H1 (cell line): ENCODE measurements at regions not wholly inside any gene's neighbourhood (a gene's known extent, or its start where the extent isn't known, plus 50 kb on each side); places are given as distances from the start of the nearest gene placed in this dataset.

Source experiments
- CTCF ChIA-PET: fragments of 300-600 bp; sonication (Branson Sonifier 250); formaldehyde crosslinking; loops from one replicate; lab custom pipeline; 2021; ENCODE audit not compliant: partially characterized antibody; lab: Charles Lee
- POLR2A ChIA-PET: fragments of 300-600 bp; sonication (Branson Sonifier 250); formaldehyde crosslinking; loops from one replicate; lab custom pipeline; 2021; ENCODE audit warnings: inconsistent platforms; ENCODE audit not compliant: partially characterized antibody; lab: Charles Lee
- DNase-seq, 2 experiments: peaks; one replicate each; pipeline versions ENCODE4 v3.0.0 to v3.0.0-alpha.2; 2010 to 2022; ENCODE audit warnings: low spot score in 2 of 2, low read depth in 1 of 2, mixed read lengths in 1 of 2
- FAIRE-seq: peaks from 2 replicates; lab custom pipeline; 2011; peaks lifted over from hg19 to GRCh38; lab: Jason Lieb, UNC
- H2AFZ ChIP-seq: 2 replicates; pipeline ENCODE4 v1.8.1; 2012; ENCODE audit warnings: low read length, inconsistent platforms
- H2AK5ac ChIP-seq: 2 replicates; pipeline ENCODE4 v1.6.1; 2013; ENCODE audit warnings: low read depth, low read length
- H2BK120ac ChIP-seq: replicated peaks from 2 replicates; pipeline ENCODE3; 2013; ENCODE audit warnings: low read depth, low read length, inconsistent platforms
- H2BK12ac ChIP-seq: 2 replicates; pipeline ENCODE4 v1.6.1; 2013; ENCODE audit warnings: low read depth, low read length
- H2BK15ac ChIP-seq: 2 replicates; pipeline ENCODE4 v1.6.1; 2013; ENCODE audit warnings: low read length
- H2BK20ac ChIP-seq: 2 replicates; pipeline ENCODE4 v1.6.1; 2013; ENCODE audit warnings: low read length
- H2BK5ac ChIP-seq: 2 replicates; pipeline ENCODE4 v1.6.1; 2013; ENCODE audit warnings: low read depth, low read length
- H3K14ac ChIP-seq: 2 replicates; pipeline ENCODE4 v1.6.1; 2013; ENCODE audit warnings: inconsistent platforms; ENCODE audit not compliant: insufficient read length
- H3K18ac ChIP-seq: 2 replicates; pipeline ENCODE4 v1.6.1; 2013; ENCODE audit warnings: low read length; ENCODE audit errors: extremely low read depth
- H3K23ac ChIP-seq: 2 replicates; pipeline ENCODE4 v1.6.1; 2013; ENCODE audit warnings: inconsistent platforms; ENCODE audit not compliant: insufficient read length
- H3K23me2 ChIP-seq: 2 replicates; pipeline ENCODE4 v1.6.1; 2013; ENCODE audit warnings: low read depth, low read length
- H3K27ac ChIP-seq: 2 replicates; pipeline ENCODE4 v1.6.1; 2011; ENCODE audit warnings: low read depth, low read length, inconsistent platforms
- H3K27me3 ChIP-seq, 4 experiments: replicated peaks in 1 of 4; 1 replicate in 1 of 4; 2 replicates in 3 of 4; pipeline versions ENCODE4 v1.6.1 to v1.8.1; 2011 to 2013; ENCODE audit warnings: low read length in 3 of 4, mild to moderate bottlenecking in 3 of 4, inconsistent platforms in 2 of 4, mixed read lengths in 2 of 4, moderate library complexity in 1 of 4; ENCODE audit not compliant: control insufficient read depth in 3 of 4, insufficient read depth in 3 of 4; ENCODE audit errors: extremely low read depth in 1 of 4
- H3K36me3 ChIP-seq, 4 experiments: 2 replicates each; pipeline versions ENCODE4 v1.6.1 to v1.8.1; 2011 to 2013; ENCODE audit warnings: mild to moderate bottlenecking in 4 of 4, low read length in 3 of 4, moderate library complexity in 2 of 4, control low read depth in 1 of 4, inconsistent platforms in 1 of 4; ENCODE audit not compliant: insufficient read depth in 4 of 4, control insufficient read depth in 2 of 4
- H3K4ac ChIP-seq: replicated peaks from 2 replicates; pipeline ENCODE3; 2013; ENCODE audit warnings: low read length, low read depth, mixed read lengths, inconsistent platforms; ENCODE audit not compliant: insufficient read length
- H3K4me1 ChIP-seq, 4 experiments: replicated peaks in 1 of 4; 1 replicate in 1 of 4; 2 replicates in 3 of 4; pipeline versions ENCODE4 v1.6.1 to v1.8.1; 2011 to 2013; ENCODE audit warnings: low read length in 3 of 4, inconsistent platforms in 2 of 4, mixed read lengths in 1 of 4; ENCODE audit not compliant: insufficient read depth in 4 of 4, control insufficient read depth in 3 of 4
- H3K4me2 ChIP-seq, 2 experiments: 2 replicates each; pipeline versions ENCODE4 v1.6.1 to v1.8.1; 2011 to 2013; ENCODE audit warnings: low read depth in 2 of 2, low read length in 2 of 2, control low read depth in 1 of 2, inconsistent platforms in 1 of 2, mild to moderate bottlenecking in 1 of 2; ENCODE audit not compliant: insufficient read depth in 1 of 2
- H3K4me3 ChIP-seq, 4 experiments: fragments of 200-600, 300-600 bp in 1 of 4; sonication (generic), shearing (Covaris generic), sonication (Bioruptor Twin) in 1 of 4; 2 replicates each; pipeline versions ENCODE4 v1.5.1 to v1.8.1; 2011 to 2016; ENCODE audit warnings: low read length in 4 of 4, low read depth in 3 of 4, control low read depth in 2 of 4, inconsistent platforms in 2 of 4, mild to moderate bottlenecking in 2 of 4, mixed read lengths in 1 of 4, moderate library complexity in 1 of 4; ENCODE audit not compliant: insufficient read depth in 2 of 4; ENCODE audit errors: extremely low read depth in 1 of 4
- H3K56ac ChIP-seq: replicated peaks from 2 replicates; pipeline ENCODE3; 2013; ENCODE audit warnings: low read depth, mild to moderate bottlenecking, mixed read lengths, low read length, inconsistent platforms; ENCODE audit not compliant: insufficient read length
- H3K79me1 ChIP-seq: 2 replicates; pipeline ENCODE4 v1.6.1; 2013; ENCODE audit warnings: low read depth, low read length, control low read depth
- H3K79me2 ChIP-seq, 2 experiments: 2 replicates each; pipeline versions ENCODE4 v1.6.1 to v1.8.1; 2012 to 2013; ENCODE audit warnings: low read length in 2 of 2, mild to moderate bottlenecking in 2 of 2, inconsistent platforms in 1 of 2; ENCODE audit not compliant: insufficient read depth in 2 of 2, control insufficient read depth in 1 of 2
- H3K9ac ChIP-seq, 4 experiments: replicated peaks in 1 of 4; 1 replicate in 1 of 4; 2 replicates in 3 of 4; pipeline versions ENCODE4 v1.6.1 to v1.8.1; 2011 to 2013; ENCODE audit warnings: low read depth in 3 of 4, low read length in 3 of 4, control low read depth in 2 of 4, mild to moderate bottlenecking in 2 of 4, moderate library complexity in 2 of 4, inconsistent platforms in 1 of 4; ENCODE audit errors: extremely low read depth in 1 of 4
- H3K9me3 ChIP-seq, 2 experiments: 2 replicates each; pipeline versions ENCODE4 v1.6.1 to v1.8.1; 2012 to 2013; ENCODE audit warnings: mild to moderate bottlenecking in 2 of 2, moderate library complexity in 2 of 2, control low read depth in 1 of 2, inconsistent platforms in 1 of 2, low read depth in 1 of 2, low read length in 1 of 2, mixed read lengths in 1 of 2; ENCODE audit not compliant: insufficient read depth in 2 of 2
- H4K20me1 ChIP-seq, 2 experiments: replicated peaks in 1 of 2; 2 replicates each; pipeline versions ENCODE3 to v1.8.1; 2011 to 2013; ENCODE audit warnings: inconsistent platforms in 2 of 2, low read length in 2 of 2, mild to moderate bottlenecking in 1 of 2; ENCODE audit not compliant: insufficient read depth in 2 of 2, control insufficient read depth in 1 of 2
- H4K5ac ChIP-seq: 2 replicates; pipeline ENCODE4 v1.6.1; 2013; ENCODE audit warnings: low read length, low read depth, mixed read lengths, inconsistent platforms; ENCODE audit not compliant: insufficient read length
- H4K8ac ChIP-seq: 2 replicates; pipeline ENCODE4 v1.8.0; 2013; ENCODE audit warnings: mild to moderate bottlenecking, moderate library complexity, low read length, inconsistent platforms; ENCODE audit not compliant: insufficient read depth; ENCODE audit errors: extremely low read depth
- H4K91ac ChIP-seq: replicated peaks from 2 replicates; pipeline ENCODE3; 2013; ENCODE audit warnings: low read length, mixed read lengths, inconsistent platforms; ENCODE audit not compliant: insufficient read length
- BCL11A ChIP-seq, 2 experiments: IDR thresholded peaks; one replicate each; pipeline ENCODE4 v1.6.1; 2011; ENCODE audit warnings: low read depth in 2 of 2, low read length in 2 of 2, mild to moderate bottlenecking in 2 of 2
- GABPA ChIP-seq: IDR thresholded peaks from 2 replicates; pipeline ENCODE4 v1.6.1; 2011; ENCODE audit warnings: mild to moderate bottlenecking, low read length, moderate library complexity, borderline replicate concordance; ENCODE audit not compliant: insufficient read depth
- SAP30 ChIP-seq: fragments of 300-600 bp; sonication (generic); IDR thresholded peaks from 2 replicates; pipeline ENCODE4 v1.7.1; 2012; ENCODE audit warnings: low read length, moderate library complexity, mild to moderate bottlenecking, inconsistent platforms; ENCODE audit not compliant: insufficient read depth, insufficient replicate concordance
- WGBS, 2 experiments: shearing (Covaris generic) in 1 of 2; methylation state at CpG; one replicate each; pipeline versions ENCODE4 v1.1.6 to v1.1.7; 2013 to 2015; ENCODE audit warnings: low lambda C conversion rate in 2 of 2, mixed read lengths in 2 of 2, inconsistent platforms in 1 of 2, low coverage in 1 of 2, missing lambda C conversion rate in 1 of 2; ENCODE audit not compliant: insufficient replicate concordance in 2 of 2, insufficient coverage in 1 of 2, insufficient read length in 1 of 2; ENCODE audit errors: extremely low coverage in 1 of 2, missing lambda C conversion rate in 1 of 2; 5-methylcytosine and 5-hydroxymethylcytosine counted together

DNA sequence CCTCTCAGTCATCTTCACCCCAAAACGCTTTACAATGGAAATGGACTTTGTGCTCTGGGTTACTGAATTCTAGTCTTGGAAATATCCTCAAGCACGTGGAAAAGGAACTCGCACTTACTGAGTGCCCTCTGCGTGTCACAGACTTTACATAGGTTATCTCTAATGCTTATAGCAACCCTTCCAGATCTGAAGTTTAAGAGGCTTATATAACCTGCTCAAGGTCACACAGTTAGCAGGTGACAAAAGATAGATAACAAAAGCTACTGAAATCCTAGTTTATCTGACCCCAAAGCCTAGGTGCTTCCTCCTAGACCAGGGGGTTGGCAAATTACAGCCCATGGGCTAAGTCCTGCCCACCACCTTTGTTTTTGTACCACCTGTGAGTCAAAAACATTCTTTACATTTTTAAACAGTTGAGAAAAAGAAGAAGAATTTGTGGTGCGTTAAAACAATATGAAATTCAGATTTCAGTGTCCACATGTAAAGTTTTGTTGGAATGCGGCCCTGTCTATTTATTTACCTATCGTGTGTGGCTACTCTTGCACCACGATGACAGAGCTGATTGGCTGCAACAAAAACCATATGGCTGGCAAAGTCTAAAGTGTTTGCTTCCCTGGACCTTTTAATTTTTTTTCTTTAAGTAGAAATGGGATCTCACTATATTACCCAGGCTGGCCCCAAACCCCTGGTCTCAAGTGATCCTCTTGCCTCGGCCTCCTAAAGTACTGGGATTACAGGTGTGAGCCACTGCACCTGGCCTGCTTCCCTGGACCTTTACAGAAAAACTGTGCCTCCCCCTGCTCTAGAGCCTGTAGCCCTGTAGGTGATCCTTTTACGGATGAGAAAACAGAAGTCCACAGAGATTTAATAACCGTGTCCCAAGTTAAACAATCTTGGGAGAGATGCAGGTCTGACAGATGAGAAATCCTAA, 110.2 kb upstream of the RREB1 start:
- FAIRE-seq (no peak), DNase-seq (no peak)
- 0 out of 2 replicates have a peak overlapping the region, but pooled peaks have one; percentile 34 for H2BK20ac ChIP-seq
- H2BK5ac ChIP-seq = no peak overlapping the region; the same call in 1 of the 2 replicates
- no peak overlapping the region for H3K56ac ChIP-seq
- WGBS, 2 experiments = 80% methylated on average over 11 of the region's 11 CpGs; no CpG with 5 or more reads in 1 of the 2 experiments
- H3K27ac ChIP-seq = no peak overlapping the region
- H3K9ac ChIP-seq = no peak overlapping the region
- no peak overlapping the region for H3K4me2 ChIP-seq
- no peaks in the 10 kb centered on the region for H3K36me3 ChIP-seq
- no peak overlapping the region for H3K4me3 ChIP-seq
- peaks cover 0 to 5% (median 0%) of the 10 kb centered on the region in 4 experiments; a peak in 2 of 7 replicates for H3K4me1 ChIP-seq
- no peak overlapping the region for H3K4ac ChIP-seq
- no peaks in the 10 kb centered on the region for H3K79me2 ChIP-seq
- H2BK12ac ChIP-seq = no peak overlapping the region; the same call in 1 of the 2 replicates
- no peaks in the 10 kb centered on the region for H4K20me1 ChIP-seq
- H4K91ac ChIP-seq = no peak overlapping the region
- H3K18ac ChIP-seq = no peak overlapping the region; the same call in 1 of the 2 replicates
- TF ChIP-seq SAP30 (no peak), GABPA (no peak), BCL11A (IDR thresholded peaks at IDR 0.05; ENCODE audit: low read depth in 2 of 2, low read length in 2 of 2) (no peak)
- no peaks in the 10 kb centered on the region for H3K23me2 ChIP-seq
- no peaks in the 10 kb centered on the region for H3K27me3 ChIP-seq
- ChIA-PET POLR2A (interaction anchor here (0.6 kb wide), 1 partner anchor 159 kb away, joined by 3 read pairs; no protein-coding TSS in a partner anchor), CTCF (interaction anchor here (0.6 to 0.9 kb wide), 5 partner anchors 10 to 337 kb away, joined by 3 to 4 read pairs (median 3); no protein-coding TSS in a partner anchor)
- H2BK15ac ChIP-seq = no peak overlapping the region
- H2AK5ac ChIP-seq = no peak overlapping the region
- no peak overlapping the region for H3K23ac ChIP-seq
- H2AFZ ChIP-seq = 0 out of 2 replicates have a peak overlapping the region, but pooled peaks have one; percentile 65
- H3K79me1 ChIP-seq = no peaks in the 10 kb centered on the region
- H3K9me3 ChIP-seq = no peaks in the 10 kb centered on the region
- H2BK120ac ChIP-seq = no peak overlapping the region
- no peak overlapping the region; the same call in 1 of the 2 replicates for H4K8ac ChIP-seq
- H4K5ac ChIP-seq = no peak overlapping the region
- H3K14ac ChIP-seq = no peak overlapping the region
